ENCODE measurements at regions not wholly inside any gene's neighbourhood (a gene's known extent, or its start where the extent isn't known, plus 50 kb on each side); places are given as distances from the start of the nearest gene placed in this dataset.
"Not testable (repeated sequence)": the region's sequence is repeated elsewhere in the genome, so short reads cannot be mapped to it uniquely, and the experiment has no call there.

GRCh38 chr2:118604371-118604770, 243.1 kb downstream of the EN1 start:
- DNase-seq, result no peak

- DNase-seq, result no peak
Observed at GRCh38 chr2:118599141-118599540, 248.3 kb downstream of the EN1 start.

- DNase-seq, result no peak
Observed at GRCh38 chr2:118596620-118597019, 250.8 kb downstream of the EN1 start.

- DNase-seq, result no peak
Observed at GRCh38 chr2:118593257-118593656, 254.2 kb downstream of the EN1 start.

- no peak for DNase-seq
Observed at GRCh38 chr2:118591223-118591622, 256.2 kb downstream of the EN1 start.

- DNase-seq, result no peak
Observed at GRCh38 chr2:118589721-118590120, 257.7 kb downstream of the EN1 start.

- DNase-seq, result no peak
Observed at GRCh38 chr2:118588850-118589249, 258.6 kb downstream of the EN1 start.

- no peak for DNase-seq
Observed at GRCh38 chr2:118586312-118586711, 261.1 kb downstream of the EN1 start.

- DNase-seq, result no peak
Observed at GRCh38 chr2:118584877-118585276, 262.6 kb downstream of the EN1 start.

- DNase-seq, result no peak
Observed at GRCh38 chr2:118584062-118584749, 263.2 kb downstream of the EN1 start.

- DNase-seq, result no peak
Observed at GRCh38 chr2:118582058-118582457, 265.4 kb downstream of the EN1 start.

GRCh38 chr2:118580651-118581050, 266.8 kb downstream of the EN1 start:
- no peak for DNase-seq

GRCh38 chr2:118580107-118580506, 267.3 kb downstream of the EN1 start:
- no peak for DNase-seq

- no peak for DNase-seq
Observed at GRCh38 chr2:118577202-118577601, 270.2 kb downstream of the EN1 start.

GRCh38 chr2:118576109-118576855, 271.2 kb downstream of the EN1 start:
- no peak for DNase-seq

GRCh38 chr2:118572380-118572779, 275.1 kb downstream of the EN1 start:
- not testable (repeated sequence) for DNase-seq

GRCh38 chr2:118569876-118570535, 277.4 kb downstream of the EN1 start:
- no peak for DNase-seq

GRCh38 chr2:118568700-118569099, 278.7 kb downstream of the EN1 start:
- no peak for DNase-seq

- DNase-seq, result no peak
Observed at GRCh38 chr2:118565786-118566540, 281.5 kb downstream of the EN1 start.

- no peak for DNase-seq
Observed at GRCh38 chr2:118565301-118565700, 282.1 kb downstream of the EN1 start.

GRCh38 chr2:118562144-118562543, 285.3 kb downstream of the EN1 start:
- no peak for DNase-seq

GRCh38 chr2:118558846-118559245, 288.6 kb downstream of the EN1 start:
- no peak for DNase-seq

GRCh38 chr2:118557791-118558190, 289.7 kb downstream of the EN1 start:
- no peak for DNase-seq
